CD4-positive, alpha-beta T cell treated with Interleukin-2 at 100 ng/mL for 4 hours (primary cell): ENCODE measurements at regions not wholly inside any gene's neighbourhood (a gene's known extent, or its start where the extent isn't known, plus 50 kb on each side); places are given as distances from the start of the nearest gene placed in this dataset.

Experiments
- DNase-seq: peaks from one replicate; pipeline ENCODE4 v3.0.0-alpha.2; 2020; ENCODE audit warnings: low spot score

- DNase-seq: no peak
Measured at GRCh38 chr10:44781131-44781530, 130.0 kb upstream of the TMEM72 start.

GRCh38 chr10:44786286-44786850 lies 124.8 kb upstream of the TMEM72 start:
- no peak for DNase-seq

GRCh38 chr10:44787480-44788075 lies 123.6 kb upstream of the TMEM72 start:
- no peak for DNase-seq

DNA sequence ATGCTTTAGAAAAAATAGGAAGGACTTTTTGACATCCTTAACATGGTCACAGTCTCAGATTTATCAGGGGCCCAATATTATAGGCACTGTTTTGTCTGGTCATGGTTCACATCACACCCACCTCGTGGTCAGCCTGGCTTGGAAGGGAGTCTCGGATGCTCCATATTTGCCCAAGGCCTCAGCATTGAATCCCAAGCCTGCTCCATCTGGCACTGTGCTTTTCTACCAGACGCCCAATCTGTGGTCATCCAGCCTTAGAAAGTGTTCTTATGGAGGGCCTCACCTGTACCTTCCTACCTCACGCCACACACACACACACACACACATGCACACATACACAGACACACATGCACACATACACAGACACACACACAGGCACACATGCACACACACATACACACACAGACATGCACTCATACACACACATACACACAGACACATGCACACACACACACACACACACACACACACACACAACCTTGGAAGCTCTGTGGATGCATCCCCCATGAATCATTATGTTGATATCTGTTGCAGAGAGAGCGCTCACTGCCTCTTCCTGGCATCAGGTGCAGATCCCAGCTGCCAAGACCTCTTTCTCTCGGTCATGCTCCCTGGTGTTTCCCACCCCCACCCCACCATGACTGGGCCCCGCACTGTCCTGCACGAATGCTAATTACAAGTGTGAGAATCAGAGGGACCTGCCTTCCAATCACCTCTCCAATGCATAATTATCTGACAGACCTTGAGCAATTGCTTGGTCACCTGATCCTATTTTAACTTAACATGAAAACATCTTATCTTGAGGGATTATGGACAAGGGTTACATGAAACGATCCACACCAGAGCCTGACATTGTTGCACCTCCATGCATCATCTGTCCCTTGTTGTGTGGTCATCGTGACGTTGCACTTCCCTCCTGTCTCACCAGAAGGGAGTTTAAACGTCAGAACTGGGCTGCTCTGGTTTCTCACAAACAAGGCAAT lies 122.7 kb upstream of the TMEM72 start:
- no peak for DNase-seq

DNA sequence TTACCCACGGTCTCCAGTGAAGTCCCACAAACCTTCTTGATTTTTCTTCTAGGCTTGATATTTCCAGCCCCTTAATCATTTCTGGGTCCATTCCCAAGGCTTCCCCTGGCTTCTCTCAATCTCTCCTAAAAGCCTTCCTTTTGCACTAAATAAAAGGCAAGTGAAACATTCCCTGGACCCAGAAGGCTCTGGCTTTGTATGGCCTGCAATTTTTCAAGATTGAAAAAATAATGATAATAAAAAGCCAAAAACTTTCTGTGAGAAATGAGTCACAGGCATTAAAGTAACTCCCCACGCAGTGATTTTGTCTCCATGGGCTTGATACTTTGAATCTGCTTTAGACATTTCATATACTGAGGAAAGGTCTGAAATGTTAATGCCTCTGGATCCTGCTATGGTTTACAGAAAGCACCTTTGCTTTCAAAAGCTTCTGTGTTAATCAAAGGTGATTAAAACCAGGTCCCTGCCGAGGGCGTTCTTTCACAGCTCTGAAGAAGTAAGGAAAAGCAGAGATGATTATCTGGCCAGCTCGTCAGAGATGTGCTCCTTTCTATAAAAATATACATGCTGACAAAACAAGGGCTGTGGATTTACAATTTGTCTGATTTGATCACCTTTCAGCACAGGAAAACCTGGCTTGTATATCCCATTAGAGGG lies 118.9 kb upstream of the TMEM72 start:
- no peak for DNase-seq

GRCh38 chr10:44799966-44800365 lies 111.2 kb upstream of the TMEM72 start:
- no peak for DNase-seq

DNA sequence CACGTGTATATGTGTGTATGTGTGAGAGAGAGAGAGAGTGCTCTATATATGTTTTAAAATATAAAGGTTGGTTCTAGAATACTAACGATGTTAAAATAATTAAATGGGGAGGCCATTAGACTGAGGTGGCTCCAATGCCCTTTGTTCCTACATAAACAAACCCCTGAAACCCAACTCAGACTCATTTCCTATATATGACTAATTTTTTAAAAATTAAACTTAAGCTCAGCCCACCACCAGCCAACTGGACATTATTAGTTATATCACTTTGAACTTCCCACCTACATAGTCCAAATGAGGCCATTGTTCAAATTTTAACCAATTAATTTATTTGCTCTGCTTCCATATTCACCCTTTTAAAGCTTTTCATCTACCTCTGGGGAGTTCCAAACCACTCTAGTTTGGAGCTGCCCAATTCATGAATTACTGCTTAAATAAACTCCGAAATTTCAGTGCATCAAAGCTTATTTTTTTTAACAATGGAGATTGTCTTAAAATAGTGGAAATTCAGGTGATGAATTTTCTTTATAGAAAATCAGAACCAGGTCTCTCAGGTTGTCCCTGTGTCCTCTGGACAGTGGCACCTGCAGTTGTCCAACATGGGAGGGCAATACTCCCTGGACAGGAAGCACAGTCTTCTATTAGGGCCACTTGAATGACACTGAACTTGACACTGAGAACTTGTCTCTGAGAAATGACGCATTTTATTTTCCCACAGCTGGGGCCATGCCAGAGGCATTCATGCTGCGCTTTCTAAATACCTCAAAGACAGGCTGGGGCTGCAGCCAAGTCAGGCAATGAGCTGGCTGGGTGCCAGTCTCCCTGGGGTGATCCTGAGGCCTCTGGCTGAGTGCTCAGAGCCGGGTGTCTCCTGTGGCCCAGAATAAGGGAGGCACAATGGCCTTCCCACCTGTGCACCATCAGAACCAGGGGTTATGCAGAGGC lies 109.5 kb upstream of the TMEM72 start:
- no peak for DNase-seq

DNA sequence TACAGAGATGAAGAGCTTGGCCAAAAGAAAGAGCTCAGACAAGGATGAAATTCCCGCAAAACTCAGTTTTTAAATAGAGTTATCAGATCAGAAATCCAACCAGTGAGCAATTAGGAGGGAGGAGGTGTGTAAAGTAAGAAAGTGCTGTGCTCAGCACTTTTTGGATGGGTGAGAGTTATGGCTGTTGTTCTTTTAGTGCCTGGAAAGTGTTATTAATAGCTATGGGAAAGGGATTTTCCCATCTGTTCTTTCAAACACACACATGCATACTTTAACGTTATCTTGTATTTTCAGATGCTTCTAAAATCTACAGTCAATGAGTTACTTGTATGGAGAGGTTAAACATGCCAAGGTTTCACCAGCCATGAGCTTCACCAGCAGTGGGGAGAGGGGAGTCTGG lies 107.3 kb upstream of the TMEM72 start:
- DNase-seq: no peak

DNA sequence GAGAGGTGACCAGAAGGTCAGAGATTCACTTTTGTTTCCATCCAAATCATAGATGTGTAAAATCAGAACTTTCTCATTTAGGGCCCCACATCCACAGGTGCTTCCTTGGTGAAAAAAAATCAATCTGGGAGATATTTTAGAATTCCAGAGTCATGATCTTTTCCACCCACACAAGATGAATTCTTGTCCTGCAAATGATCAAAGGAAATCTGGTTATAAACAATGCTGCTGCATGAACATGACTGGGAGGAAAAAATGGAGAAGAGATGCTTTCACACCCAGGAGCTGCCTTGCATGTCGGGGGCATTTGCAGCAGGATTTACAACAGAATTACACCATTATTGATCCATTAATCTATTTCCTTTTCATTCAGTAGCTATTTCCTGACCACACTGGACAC lies 106.5 kb upstream of the TMEM72 start:
- DNase-seq: no peak

- no peak for DNase-seq
Measured at GRCh38 chr10:44805466-44806210, 105.5 kb upstream of the TMEM72 start.

DNA sequence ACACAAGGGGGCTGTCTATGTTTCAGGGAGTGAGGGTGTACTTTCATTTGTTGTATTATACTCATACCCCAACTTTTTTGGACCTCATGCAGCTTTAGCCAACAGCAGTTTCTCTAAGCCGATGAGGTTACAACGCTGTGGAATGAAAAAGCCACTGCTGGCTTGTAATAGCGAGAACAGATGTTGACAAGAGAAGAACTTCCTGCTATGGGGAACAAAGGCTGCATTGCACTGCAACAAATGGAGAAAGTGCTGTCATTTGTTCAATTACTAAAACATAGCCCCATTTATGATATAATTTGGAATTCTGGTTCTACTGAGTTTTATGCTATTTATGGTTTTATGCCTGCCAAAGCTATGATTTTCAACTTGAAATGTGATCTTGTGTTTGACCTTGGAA lies 104.2 kb upstream of the TMEM72 start:
- DNase-seq: no peak

DNA sequence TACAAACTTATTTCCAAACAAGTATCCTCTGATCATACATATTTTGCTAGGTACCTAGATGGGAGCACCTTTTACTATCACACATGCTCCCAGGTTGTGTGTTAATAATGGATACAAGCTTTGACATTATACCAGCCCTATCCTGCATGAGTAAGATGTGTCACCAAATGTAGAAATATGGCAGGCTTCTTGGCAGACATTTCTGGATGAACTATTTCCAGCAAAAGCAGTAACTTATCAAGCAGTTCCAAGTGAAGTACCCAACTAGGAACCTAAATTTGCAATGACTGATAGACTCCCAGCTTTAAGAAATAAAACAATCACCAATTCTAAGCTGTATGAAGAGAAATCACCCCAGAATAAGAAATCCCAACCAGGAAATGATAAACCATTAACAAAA lies 103.7 kb upstream of the TMEM72 start:
- no peak for DNase-seq

- no peak for DNase-seq
Measured at GRCh38 chr10:44809647-44810046, 101.5 kb upstream of the TMEM72 start.

DNA sequence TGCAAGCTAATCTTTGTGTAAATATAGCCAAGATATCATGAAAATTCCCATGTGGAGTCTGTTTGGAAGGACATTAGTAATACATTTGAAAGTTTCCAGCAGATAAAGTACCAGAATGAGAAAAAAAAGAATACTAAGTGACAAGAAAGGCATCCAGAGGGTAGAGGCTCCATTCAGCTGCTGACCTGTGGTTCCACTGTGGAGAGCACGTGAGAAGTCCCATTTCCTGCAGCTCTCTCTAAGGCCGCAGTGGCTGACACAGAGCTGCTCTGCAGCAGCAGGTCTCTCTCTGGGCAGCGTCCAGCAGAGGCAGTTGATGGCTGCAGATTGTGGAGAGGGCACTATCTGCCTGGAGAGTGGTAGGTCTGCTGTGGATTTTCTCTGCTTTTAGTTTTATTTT lies 100.1 kb upstream of the TMEM72 start:
- DNase-seq: no peak

GRCh38 chr10:44813201-44813600 lies 97.9 kb upstream of the TMEM72 start:
- DNase-seq: no peak

GRCh38 chr10:44814929-44815328 lies 96.2 kb upstream of the TMEM72 start:
- no peak for DNase-seq

DNA sequence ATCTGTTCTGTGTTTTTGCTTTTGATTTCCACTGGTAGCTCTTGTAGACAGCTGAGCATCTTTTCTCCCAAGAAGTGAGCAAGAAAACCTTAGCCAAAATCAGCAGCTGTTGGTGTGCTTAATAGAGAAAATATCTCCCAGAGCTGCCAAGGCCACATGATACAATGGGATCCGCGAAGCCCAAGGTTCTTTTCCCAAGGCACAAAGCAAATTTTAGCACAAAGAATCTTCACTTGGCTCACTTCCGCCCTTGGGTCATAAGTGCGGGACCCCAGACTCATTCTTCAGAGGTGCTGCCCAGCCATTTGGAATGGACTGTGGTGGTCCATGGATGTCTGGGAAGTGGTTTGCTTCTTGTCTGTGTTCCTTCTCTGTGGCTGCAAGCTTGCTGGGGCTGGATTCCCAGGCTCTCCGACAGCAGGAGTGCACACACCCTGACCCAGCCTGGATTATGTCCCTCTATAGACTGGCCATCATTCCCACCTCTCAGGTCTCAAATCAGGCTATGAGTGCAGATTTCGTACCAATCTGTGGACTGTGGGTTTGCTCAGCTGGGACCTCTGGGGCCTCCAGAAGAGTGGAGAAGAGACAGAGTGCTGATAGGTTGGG lies 93.0 kb upstream of the TMEM72 start:
- DNase-seq: no peak

- no peak for DNase-seq
Measured at GRCh38 chr10:44818701-44819127, 92.4 kb upstream of the TMEM72 start.

DNA sequence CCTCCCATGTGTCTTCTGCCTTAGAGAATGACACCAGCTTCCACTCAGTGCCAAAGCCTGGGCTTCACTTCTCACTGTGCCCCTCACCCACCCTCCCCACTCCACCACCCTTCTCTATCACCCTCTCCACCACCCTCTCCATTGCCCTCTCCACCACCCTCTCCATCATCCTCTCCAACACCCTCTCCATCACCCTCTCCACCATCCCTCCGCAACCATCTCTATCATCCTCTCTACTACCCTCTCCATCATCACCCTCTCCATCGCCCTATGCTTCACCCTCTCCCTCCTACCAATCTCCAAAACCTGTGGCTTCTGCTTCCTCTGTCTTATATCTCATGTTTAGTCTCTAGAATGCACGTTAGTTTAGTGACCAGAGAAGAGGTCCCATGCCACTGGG lies 91.0 kb upstream of the TMEM72 start:
- no peak for DNase-seq

GRCh38 chr10:44821290-44821689 lies 89.8 kb upstream of the TMEM72 start:
- no peak for DNase-seq
